Forelimb muscle (tissue), 1 donor: ENCODE measurements at regions not wholly inside any gene's neighbourhood (a gene's known extent, or its start where the extent isn't known, plus 50 kb on each side); places are given as distances from the start of the nearest gene placed in this dataset.

Experiments used
- DNase-seq: peaks from one replicate; pipeline ENCODE4 v3.0.0-alpha.2; 2013; ENCODE audit warnings: low read depth

- no peak for DNase-seq
Measured at GRCh38 chr7:18312482-18312881, 183.1 kb upstream of the HDAC9 start.

GRCh38 chr7:18313965-18314364, 181.6 kb upstream of the HDAC9 start:
- no peak for DNase-seq

GRCh38 chr7:18315241-18315640, 180.3 kb upstream of the HDAC9 start:
- DNase-seq = no peak

GRCh38 chr7:18317941-18318340, 177.6 kb upstream of the HDAC9 start:
- no peak for DNase-seq

GRCh38 chr7:18320422-18320821, 175.1 kb upstream of the HDAC9 start:
- DNase-seq = no peak

- no peak for DNase-seq
Measured at GRCh38 chr7:18320971-18321567, 174.5 kb upstream of the HDAC9 start.

- no peak for DNase-seq
Measured at GRCh38 chr7:18330548-18330947, 165.0 kb upstream of the HDAC9 start.

GRCh38 chr7:18336626-18337025, 158.9 kb upstream of the HDAC9 start:
- DNase-seq = no peak

GRCh38 chr7:18337048-18337809, 158.3 kb upstream of the HDAC9 start:
- DNase-seq = no peak

GRCh38 chr7:18338910-18339523, 156.5 kb upstream of the HDAC9 start:
- no peak for DNase-seq

- no peak for DNase-seq
Measured at GRCh38 chr7:18341756-18342155, 153.8 kb upstream of the HDAC9 start.

- DNase-seq = no peak
Measured at GRCh38 chr7:18343047-18343446, 152.5 kb upstream of the HDAC9 start.

GRCh38 chr7:18344536-18344935, 151.0 kb upstream of the HDAC9 start:
- no peak for DNase-seq

GRCh38 chr7:18345641-18346234, 149.8 kb upstream of the HDAC9 start:
- peak; percentile 36 for DNase-seq

GRCh38 chr7:18347170-18347569, 148.4 kb upstream of the HDAC9 start:
- no peak for DNase-seq

GRCh38 chr7:18350678-18351077, 144.9 kb upstream of the HDAC9 start:
- no peak for DNase-seq

- no peak for DNase-seq
Measured at GRCh38 chr7:18352339-18353255, 143.0 kb upstream of the HDAC9 start.

GRCh38 chr7:18353339-18353738, 142.2 kb upstream of the HDAC9 start:
- no peak for DNase-seq

- DNase-seq = no peak
Measured at GRCh38 chr7:18354108-18355085, 141.2 kb upstream of the HDAC9 start.

GRCh38 chr7:18356191-18356645, 139.3 kb upstream of the HDAC9 start:
- DNase-seq = no peak
